ENCODE measurements at regions not wholly inside any gene's neighbourhood (a gene's known extent, or its start where the extent isn't known, plus 50 kb on each side); places are given as distances from the start of the nearest gene placed in this dataset.

GRCh38 chr20:51884561-51884960 lies 82.2 kb upstream of the SALL4 start:
- DNase-seq (ENCODE audit: low spot score), result no peak
- no peak for ATAC-seq (ENCODE audit: insufficient number of reproducible peaks, low FRiP score, low read depth)
- H3K27ac ChIP-seq, result no peak overlapping the region
- no peaks in the 10 kb centered on the region for H3K27me3 ChIP-seq (replicated peaks; ENCODE audit: insufficient read depth)
- H3K4me1 ChIP-seq (ENCODE audit: control insufficient read depth in 1 of 2, low read depth in 2 of 2), result no peaks in the 10 kb centered on the region
- TF ChIP-seq CTCF (IDR thresholded peaks at IDR 0.05), result no peak
- no peaks in the 10 kb centered on the region for H3K9me3 ChIP-seq
- H3K4me3 ChIP-seq, result no peak overlapping the region
- no peaks in the 10 kb centered on the region for H3K36me3 ChIP-seq

GRCh38 chr20:51880188-51880587 lies 77.9 kb upstream of the SALL4 start:
- Histone ChIP-seq H3K4me1 (ENCODE audit: control insufficient read depth in 1 of 2, low read depth in 2 of 2) (no peaks in the 10 kb centered on the region), H3K27me3 (replicated peaks; ENCODE audit: insufficient read depth) (no peaks in the 10 kb centered on the region), H3K4me3 (no peak overlapping the region), H3K27ac (no peak overlapping the region), H3K9me3 (no peaks in the 10 kb centered on the region), H3K36me3 (no peaks in the 10 kb centered on the region)
- ATAC-seq (ENCODE audit: insufficient number of reproducible peaks, low FRiP score, low read depth) (no peak), DNase-seq (ENCODE audit: low spot score) (no peak)
- no peak for TF ChIP-seq CTCF (IDR thresholded peaks at IDR 0.05)

- Histone ChIP-seq H3K4me1 (ENCODE audit: control insufficient read depth in 1 of 2, low read depth in 2 of 2) (no peaks in the 10 kb centered on the region), H3K36me3 (no peaks in the 10 kb centered on the region), H3K4me3 (no peak overlapping the region), H3K27me3 (replicated peaks; ENCODE audit: insufficient read depth) (no peaks in the 10 kb centered on the region), H3K9me3 (no peaks in the 10 kb centered on the region), H3K27ac (no peak overlapping the region)
- DNase-seq (ENCODE audit: low spot score), result no peak
- no peak for ATAC-seq (ENCODE audit: insufficient number of reproducible peaks, low FRiP score, low read depth)
- no peak for TF ChIP-seq CTCF (IDR thresholded peaks at IDR 0.05)
Observed at GRCh38 chr20:51876313-51876940, 74.1 kb upstream of the SALL4 start.

- Histone ChIP-seq H3K4me3 (no peak overlapping the region), H3K9me3 (no peaks in the 10 kb centered on the region), H3K4me1 (ENCODE audit: control insufficient read depth in 1 of 2, low read depth in 2 of 2) (no peaks in the 10 kb centered on the region), H3K27me3 (replicated peaks; ENCODE audit: insufficient read depth) (no peaks in the 10 kb centered on the region), H3K36me3 (no peaks in the 10 kb centered on the region), H3K27ac (no peak overlapping the region)
- DNase-seq (ENCODE audit: low spot score) (no peak), ATAC-seq (ENCODE audit: insufficient number of reproducible peaks, low FRiP score, low read depth) (no peak)
- no peak for TF ChIP-seq CTCF (IDR thresholded peaks at IDR 0.05)
Observed at GRCh38 chr20:51873652-51874051, 71.3 kb upstream of the SALL4 start.

GRCh38 chr20:51871943-51872342 lies 69.6 kb upstream of the SALL4 start:
- TF ChIP-seq CTCF (IDR thresholded peaks at IDR 0.05), result no peak
- DNase-seq (ENCODE audit: low spot score), result no peak

More at GRCh38 chr20:51871943-51872342, 69.6 kb upstream of the SALL4 start:
- no peaks in the 10 kb centered on the region for H3K27me3 ChIP-seq (replicated peaks; ENCODE audit: insufficient read depth)
- no peak overlapping the region for H3K27ac ChIP-seq
- ATAC-seq (ENCODE audit: insufficient number of reproducible peaks, low FRiP score, low read depth), result no peak
- H3K4me1 ChIP-seq (ENCODE audit: control insufficient read depth in 1 of 2, low read depth in 2 of 2), result no peaks in the 10 kb centered on the region
- no peaks in the 10 kb centered on the region for H3K36me3 ChIP-seq
- no peak overlapping the region for H3K4me3 ChIP-seq
- H3K9me3 ChIP-seq, result no peaks in the 10 kb centered on the region

All from thoracic aorta (tissue), 2 donors.